ENCODE measurements at regions not wholly inside any gene's neighbourhood (a gene's known extent, or its start where the extent isn't known, plus 50 kb on each side); places are given as distances from the start of the nearest gene placed in this dataset.
"Not testable (repeated sequence)": the region's sequence is repeated elsewhere in the genome, so short reads cannot be mapped to it uniquely, and the experiment has no call there.

DNA sequence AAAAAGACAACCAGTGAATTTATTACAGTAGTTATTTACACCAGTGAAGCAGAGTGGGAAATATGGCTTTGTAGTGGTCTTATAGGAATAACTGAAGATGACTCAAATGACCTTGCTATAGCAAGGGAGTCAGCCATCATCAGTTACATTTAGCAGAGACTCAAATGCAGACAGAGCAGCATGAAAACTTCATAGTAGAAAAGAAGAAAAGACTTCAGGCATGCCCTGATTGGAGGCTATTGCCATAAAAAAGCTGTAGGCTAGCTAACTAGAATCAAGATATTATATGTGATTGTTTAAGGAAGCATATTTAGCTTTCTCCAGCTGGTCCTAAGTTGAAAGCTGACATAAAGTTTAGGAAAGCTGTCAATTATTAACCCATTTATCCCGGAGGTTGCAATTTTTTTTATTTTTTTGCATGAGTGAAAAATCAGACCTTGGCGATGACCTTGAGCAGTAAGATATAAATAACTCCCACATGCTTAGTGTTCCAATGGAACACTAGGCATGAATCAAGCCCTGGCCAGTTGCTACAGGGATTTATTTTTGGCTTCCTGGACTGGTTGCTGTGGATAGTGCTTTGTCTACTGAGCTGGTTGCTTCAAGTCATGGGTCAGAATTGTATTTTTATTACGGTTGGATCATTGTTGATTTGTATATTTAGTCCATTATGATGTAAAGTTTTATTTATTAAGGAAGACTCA lies 675.6 kb upstream of the VRK2 start:
- no peak for DNase-seq

DNA sequence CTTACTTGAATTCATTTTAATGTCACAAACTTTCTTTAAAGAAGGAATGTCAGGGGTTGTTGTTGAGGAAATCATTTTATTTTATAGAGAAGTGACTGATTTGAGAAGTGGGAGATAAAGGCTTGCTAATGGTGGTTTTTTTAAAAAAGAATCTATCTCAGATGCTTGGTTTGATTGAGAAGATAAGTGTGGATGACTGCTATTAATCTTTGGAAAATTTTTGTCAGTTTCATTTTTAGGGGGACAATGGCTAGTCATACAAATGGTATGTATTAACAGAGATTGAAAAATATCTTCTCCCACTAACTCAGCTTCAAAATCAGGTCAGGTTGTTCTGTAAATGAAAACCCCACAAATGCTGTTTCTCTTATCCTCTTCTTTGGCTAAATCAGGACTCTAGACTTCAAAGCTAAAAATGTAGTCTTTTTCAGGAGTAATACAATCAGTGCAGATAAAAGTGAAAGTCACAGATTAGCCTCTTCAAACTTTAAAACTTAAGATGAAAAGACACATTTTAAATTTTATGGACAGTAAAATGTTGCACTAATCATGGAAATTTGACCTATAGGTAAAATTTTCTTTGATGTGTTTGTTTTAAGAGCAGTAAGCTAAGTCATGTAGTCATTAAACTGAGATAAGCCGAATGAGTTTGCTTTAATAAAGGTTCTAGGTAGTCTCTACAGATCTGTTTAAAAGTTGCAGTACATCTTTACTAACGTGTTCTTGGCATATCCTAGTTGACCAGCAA lies 674.2 kb upstream of the VRK2 start:
- DNase-seq = no peak

DNA sequence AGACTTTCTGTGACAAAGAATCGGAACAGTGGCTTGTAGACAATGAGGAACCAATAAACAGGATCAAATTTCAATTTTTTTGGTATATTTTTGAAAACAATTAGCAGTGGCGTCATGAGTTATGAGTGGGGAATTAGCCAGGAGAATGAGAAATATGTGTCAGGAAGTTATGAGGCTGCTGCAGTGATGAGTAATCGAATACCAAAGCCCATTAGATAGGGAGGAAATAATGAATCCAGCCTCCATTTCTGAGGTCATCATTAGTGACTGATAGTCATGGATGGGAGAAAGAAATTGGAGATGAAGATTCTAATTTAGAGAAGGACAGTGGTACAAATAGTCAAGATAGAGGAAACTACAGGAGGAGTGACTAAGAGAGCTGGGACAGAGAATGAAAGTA lies 673.1 kb upstream of the VRK2 start:
- DNase-seq = no peak

DNA sequence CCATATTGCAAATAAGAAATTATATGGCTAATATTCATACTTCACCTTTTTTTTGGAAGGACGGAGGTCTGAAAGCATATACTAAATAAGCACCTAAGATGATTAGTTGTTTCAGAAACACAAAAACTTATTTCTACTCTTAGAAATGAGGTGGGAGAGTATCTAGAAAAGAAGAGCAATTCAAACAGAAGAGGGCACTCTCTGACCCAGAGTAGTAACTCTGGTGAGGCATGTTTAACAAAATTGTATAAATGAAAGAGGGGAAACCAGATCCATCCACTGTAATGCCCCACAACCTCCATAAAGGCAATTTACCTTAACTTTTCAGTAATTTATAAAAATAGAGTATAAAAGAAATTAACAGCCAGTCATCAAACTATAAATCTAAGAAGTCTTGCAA lies 669.6 kb upstream of the VRK2 start:
- no peak for DNase-seq

DNA sequence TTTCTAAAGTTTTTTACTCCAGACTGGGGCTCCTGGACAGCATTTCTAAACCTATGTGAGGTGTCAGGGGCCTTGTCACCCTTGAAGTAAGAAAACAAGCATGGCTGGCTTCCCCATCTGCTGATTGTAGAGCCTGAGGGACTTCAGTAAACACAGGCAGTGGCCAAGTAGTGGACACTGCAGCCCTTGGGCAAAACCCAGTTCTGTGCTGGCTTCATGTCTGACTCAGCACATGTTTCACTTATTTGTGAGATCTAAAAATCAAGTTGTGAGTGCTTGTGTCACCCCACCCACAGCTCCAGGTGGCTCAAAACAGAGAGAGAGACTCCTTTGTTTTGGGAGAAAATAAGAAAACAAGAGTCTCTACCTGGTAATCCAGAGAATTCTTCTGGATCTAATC lies 660.3 kb upstream of the VRK2 start:
- no peak for DNase-seq

DNA sequence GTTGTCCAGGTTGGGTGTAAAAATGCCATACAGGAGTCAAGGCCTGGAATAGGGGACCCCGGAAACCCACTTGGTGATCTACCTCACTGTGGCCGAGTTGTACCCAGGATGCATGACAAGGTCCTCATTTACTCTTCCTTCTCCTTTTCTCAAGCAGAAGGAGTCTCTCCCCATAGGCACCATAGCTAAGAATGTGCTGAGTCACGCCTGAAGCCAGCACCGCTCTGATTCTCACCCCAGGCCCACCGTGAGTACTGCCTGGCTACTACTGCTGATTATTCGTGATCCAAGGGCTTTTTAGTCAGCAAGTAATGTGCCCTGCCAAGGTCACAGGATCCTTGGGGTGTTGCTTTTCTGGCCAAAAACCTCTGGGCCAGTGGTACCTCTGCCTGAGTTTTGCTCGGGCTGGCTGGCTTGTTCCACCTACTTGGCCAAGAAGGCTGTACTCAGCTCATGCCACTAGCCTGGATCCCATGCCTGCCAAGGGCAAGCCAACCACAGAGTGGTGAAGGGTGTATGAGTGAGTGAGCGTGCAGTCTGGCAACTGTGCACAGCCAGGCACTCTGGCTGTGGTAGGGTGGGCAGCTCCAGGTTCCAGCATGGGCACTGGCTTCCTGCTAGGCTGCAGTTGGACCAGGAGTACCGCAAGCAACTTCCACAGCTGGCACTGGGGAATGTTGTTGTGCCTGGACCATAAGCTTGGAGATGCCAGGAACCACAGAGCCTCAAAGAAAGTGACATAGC lies 650.1 kb upstream of the VRK2 start:
- DNase-seq = no peak

DNA sequence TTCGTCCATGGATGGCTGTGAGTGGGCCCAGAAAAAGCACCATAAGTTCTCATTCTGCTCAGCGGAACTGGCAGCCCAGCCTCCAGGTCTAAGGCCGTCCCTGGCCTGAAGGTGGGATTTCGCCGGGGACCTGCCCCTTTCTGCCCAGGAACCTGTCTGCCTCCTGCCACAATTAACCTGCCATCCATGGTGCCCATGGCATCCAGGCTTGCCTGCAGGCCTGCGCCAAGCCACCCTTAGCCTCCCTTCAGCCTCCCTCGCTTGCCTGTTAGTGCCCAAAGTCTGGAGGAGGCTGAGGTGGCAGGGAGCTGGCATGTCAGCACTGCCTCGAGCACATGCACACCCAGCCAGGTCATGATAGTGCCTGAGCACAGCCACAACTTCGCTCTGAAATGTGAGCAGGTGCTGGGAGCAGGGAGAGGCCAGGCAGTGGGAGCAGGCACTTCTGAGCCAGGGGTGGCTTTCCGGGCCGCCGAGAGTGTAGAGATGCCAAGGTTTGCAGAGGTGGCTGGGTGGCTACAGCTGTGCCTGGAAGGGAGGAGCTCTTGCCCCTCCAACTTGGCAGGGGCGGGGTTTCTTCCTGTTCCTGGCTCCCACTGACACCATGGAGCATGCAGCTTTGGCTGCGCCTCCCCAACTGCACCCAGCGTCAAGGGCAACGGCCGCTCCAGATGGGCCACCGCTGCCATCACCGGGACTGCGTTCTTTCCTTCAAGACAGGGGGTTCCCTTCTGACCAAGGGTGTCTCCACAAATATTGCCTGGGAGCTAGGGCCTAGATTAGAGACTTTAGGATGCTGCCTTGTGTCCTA lies 648.9 kb upstream of the VRK2 start:
- DNase-seq = no peak

DNA sequence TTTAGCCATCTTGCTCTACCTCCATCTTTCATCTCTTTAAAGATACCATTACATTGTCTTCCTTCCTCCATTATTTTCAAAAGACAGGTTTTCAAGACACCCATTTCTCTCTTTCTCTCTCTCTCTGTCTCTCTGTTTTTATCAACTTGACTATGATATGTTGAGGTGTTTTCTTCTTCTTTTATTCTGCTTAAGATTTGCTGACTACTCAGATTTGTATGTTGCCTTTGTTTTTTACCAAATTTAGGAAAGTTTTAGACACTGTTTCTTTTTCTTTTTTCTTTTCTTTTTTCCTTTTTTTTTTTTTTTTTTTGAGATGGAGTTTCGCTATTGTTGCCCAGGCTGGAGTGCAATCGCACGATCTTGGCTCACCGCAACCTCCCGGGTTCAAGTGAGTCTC lies 647.5 kb upstream of the VRK2 start:
- DNase-seq = no peak

DNA sequence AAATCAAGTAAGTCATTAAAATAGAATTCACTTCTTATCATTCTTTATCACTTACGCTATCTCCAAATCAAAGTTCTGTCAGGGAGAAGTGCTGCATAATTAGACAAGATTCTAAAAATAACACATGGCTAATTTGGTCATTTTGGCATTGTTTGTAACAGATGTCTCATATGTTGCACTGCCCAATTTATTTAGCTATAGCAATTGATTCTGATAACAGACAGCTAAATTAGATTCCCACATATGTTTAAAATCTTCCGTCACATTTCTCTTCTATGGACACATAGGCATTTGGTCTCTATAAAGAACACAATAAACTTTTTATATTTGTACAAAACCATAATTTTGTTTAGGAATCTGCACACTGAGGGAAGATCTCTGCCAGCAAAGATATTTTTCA lies 644.5 kb upstream of the VRK2 start:
- no peak for DNase-seq

DNA sequence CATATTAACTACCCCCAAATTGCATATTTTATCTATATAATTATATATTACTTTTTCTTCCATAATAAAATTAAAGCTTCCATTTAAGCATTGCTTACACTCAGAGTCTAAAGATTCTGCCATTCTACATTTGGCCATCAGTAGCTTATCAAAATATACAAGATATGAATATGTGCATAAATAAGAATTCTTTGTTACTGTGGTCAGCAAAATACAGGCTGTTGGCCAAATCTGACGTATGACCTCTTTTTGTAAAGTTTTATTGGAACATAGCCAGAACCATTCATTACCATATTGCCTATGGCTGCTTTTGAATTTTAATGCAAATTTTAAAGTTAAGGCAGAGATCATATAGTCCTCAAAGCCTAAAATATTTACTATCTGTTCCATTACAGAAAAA lies 643.9 kb upstream of the VRK2 start:
- DNase-seq = no peak

DNA sequence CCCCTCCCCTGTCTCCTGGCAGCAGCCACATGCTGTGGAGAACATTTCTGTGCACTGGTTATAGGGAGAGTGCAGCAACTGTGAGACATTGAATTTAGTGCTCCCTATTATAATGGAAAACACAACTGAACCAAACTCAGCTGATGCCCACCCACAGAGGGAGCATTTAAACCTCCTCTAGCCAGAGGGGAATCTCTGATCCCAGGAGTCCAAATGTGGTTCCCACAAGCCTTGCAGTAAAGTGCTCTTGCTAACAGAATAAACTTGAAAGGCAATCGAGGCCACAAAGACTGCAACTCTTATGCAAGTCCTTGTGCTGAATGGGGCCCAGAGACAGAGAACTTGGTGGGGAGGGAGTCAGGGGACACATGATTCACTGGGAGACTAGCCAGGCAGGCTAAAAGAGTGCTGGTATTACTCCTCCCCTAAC lies 638.8 kb upstream of the VRK2 start:
- DNase-seq = no peak

DNA sequence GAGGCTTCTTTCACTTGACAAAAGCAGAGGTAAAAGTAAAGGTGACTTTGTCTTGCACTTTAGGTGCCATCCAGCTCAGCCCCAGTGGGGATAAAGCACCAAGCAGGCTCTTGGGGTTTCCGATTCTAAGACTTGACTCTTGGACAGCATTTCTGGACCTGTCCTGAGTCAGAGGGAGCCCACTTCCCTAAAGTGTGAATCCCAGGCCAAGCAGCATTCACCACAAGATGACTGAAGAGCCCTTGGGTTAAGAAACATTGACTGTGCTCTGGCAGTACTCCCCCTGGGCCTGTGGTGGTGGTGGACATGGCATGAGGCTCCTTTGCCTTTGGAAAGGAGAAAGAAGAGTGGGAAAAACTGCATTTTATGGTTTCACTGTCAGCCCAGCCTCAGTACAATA lies 638.0 kb upstream of the VRK2 start:
- DNase-seq = no peak

DNA sequence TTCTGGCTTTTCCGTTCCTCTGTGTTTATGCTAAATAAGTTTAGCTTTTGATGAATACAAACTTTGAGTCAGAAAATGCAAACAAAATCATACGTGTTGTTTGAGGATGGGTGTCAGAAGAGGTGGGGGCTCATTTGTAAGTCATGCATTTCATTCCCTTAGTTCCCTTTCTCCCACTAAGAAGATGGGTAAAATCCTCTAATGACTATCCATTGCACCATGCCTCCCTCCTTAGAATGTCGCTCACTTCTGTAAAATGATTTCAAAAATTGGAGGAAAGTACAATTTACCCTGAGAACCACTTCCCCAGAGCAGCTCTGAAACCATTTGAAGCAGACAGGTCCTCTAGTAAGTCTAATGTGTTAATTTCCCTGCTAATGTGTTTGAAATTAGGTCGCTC lies 629.6 kb upstream of the VRK2 start:
- no peak for DNase-seq

DNA sequence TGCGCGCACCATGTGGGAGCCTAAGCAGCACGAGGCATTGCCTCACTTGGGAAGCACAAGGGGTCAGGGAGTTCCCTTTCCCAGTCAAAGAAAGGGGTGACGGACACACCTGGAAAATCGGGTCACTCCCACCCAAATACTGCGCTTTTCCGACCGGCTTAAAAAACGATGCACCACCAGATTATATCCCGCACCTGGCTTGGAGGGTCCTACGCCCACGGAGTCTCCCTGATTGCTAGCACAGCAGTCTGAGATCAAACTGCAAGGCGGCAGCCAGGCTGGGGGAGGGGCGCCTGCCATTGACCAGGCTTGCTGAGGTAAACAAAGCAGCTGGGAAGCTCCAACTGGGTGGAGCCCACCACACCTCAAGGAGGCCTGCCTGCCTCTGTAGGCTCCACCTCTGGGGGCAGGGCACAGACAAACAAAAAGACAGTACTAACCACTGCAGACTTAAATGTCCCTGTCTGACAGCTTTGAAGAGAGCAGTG lies 627.7 kb upstream of the VRK2 start:
- DNase-seq = not testable (repeated sequence)

DNA sequence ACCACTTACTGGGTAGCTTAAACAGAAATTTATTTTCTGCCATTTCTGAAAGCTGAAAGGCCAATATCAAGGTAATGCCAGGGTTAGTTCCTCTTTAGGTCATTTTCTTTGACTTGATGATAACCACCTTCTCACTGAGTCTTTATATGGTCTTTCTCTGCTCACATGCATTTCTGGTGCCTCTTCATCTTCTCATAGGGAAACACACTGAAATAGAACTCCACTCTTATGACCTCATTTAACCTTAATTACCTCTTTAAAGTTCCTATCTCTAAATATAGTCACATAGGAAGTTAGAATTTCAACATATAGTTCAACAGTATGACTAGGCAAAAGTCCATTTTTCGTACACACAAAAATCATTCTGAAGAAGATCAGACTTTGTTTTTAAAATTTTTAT lies 616.8 kb upstream of the VRK2 start:
- no peak for DNase-seq

DNA sequence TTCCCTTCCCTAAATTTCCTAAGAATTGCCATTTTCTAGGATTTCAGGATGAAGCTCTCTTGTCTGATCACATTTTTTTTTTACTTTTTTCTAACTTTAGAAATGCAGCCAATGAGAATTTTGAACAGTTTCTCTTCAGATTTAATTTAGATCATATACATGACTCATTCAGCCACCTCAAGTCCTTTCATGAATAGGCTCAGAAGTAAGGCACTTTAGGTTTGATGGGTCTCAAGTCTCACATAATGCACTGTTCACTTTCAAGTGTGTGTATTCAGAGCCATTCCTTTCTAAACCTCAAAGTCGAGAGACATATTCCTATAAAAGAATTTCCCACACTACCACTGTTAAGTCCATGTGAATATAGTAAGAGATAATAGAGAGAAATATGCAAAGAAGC lies 614.1 kb upstream of the VRK2 start:
- DNase-seq = no peak

DNA sequence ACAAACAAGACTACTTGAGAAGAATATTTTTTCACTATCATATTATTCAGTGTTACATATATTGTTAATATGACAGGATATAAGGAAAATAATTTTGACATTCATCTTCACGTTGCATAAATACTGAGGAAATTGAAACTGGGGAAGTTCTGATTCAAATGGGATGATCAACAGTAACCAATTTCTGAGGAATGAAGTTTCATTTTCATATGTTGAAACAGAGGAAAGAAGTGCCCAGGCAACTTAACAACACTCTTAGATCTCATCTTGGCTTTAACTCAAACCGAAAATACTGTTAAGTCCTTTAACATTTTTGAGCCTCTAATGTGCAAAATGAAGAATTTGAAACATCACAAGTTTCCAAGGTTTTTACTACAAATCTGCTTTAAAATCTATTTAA lies 612.2 kb upstream of the VRK2 start:
- no peak for DNase-seq

DNA sequence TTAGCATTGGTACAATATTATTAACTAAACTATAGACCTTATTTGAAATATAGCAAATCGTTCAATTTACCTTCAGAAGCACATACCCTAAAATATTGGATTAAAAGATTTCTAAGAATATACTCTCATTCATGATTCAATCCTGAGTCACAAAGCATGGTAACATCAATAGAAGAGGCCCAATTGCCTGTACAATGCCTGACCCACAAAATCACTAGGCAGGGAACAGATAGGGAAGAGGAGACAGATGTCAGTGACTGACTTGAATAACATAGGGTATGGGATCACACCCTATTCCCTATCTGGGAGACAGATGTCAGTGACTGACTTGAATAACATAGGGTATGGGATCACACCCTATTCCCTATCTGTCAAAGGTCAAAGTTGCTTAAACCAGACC lies 611.6 kb upstream of the VRK2 start:
- no peak for DNase-seq

DNA sequence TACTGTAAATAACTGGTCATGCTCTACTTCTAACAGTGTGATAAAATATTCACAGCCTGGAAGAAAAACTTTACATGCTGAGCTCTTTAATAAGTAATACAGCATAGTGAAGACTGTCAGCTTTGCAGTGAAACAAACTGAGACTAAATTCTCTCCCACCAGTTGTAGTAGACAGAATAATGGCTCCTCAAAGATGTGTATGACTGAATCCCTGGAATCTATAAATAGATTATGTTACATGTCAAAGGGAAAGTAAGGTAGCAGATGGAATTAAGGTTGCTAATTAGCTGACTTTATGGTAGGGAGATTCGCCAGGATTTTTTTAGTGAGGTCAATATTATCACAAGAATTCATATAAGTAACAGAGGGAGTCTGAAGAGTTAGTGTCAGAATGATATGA lies 609.5 kb upstream of the VRK2 start:
- no peak for DNase-seq

DNA sequence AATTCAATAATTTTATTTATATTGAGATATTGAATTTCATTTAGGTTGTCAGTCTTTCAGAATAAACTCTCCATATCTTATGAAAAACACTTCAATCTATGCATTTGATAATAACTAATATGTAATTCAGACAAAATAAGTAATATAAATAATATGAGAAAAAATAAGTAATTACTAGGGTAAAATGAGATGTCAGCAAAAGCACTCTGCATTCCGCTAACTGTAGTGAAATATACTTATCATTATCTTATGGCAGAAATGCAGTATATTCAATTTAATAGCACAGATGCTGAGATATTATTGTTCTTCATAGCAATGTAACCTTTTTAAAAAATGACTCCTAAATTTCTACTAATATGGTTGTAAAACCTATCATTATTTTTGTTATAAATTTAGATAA lies 606.2 kb upstream of the VRK2 start:
- DNase-seq = no peak

DNA sequence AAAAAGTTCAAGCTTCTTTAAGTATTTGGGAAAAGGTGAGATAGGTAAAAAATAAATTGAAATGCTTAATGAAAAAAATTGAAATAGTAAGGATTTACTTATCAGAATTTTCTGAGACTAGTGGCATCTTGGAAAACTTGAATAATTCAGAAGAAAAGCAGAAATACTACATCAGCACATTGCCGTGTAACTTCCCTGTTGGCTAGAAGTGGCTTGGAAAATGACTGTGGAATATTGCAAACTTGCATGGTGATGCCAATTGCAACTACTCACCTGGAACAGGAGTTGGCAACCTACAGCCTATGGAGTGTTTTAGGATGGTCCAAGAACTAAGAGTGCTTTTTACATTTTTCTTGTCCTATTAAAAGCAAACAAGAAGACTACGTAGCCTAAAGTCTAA lies 603.5 kb upstream of the VRK2 start:
- DNase-seq = no peak

DNA sequence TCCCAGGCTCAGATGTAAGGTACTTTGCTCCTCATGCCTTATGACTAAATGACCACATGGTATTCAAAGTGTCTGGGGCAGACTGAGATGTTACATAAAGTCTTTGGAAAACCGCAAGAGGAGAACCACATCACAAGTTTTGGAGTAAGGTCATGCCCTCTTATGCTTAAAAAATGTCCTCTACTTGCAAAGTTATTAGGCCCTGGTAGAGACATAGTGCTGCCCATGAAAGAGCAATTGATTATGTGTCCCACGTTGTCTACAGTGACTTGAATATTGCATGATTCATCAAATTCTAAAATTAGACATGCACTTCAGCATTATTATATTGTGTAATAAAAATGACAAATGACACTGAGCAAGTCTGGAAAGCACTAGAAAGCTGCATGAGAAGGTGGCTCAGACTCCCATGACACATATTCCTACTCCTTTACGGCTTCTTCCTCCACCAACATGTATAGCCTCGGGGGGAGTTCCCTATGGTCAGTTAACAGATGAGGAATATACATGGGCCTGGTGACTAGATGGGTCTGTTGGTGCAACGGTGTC lies 602.6 kb upstream of the VRK2 start:
- DNase-seq = no peak

Data from NCI-H1417 treated with DMSO at 0.1 percent for 48 hours (cell line).